ENCODE measurements at regions not wholly inside any gene's neighbourhood (a gene's known extent, or its start where the extent isn't known, plus 50 kb on each side); places are given as distances from the start of the nearest gene placed in this dataset.

GRCh38 chr14:99058542-99058941, 213.5 kb downstream of the BCL11B start:
- peaks cover 0 to 3% (median under 1%) of the 10 kb centered on the region in 3 donors for H3K9me3 ChIP-seq (ENCODE audit: control insufficient read depth in 3 of 3, low read length in 3 of 3)

DNA sequence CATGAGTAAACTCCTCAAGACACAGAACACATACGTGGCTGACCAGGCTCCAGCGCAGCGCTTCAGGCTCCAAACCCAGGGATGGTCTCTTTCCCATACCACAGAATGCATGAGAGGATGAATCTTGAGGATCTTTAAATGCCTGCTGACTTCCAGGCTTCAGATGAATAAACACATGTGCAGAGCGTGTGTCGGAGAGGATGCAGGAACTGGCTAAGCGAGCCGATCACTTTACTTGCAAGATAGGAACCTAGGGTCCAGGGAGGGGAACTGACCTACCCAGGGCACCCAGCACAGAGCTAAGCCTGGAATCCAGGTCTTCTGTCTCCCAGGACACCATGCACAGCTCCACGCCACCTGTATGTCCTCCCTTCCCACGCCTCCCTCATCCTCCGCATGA, 209.8 kb downstream of the BCL11B start:
- Histone ChIP-seq H3K9me3 (ENCODE audit: control insufficient read depth in 3 of 3, low read length in 3 of 3) (no peaks in the 10 kb centered on the region), H3K9ac (ENCODE audit: low read depth in 1 of 3, low read length in 3 of 3) (no peak overlapping the region), H3K4me1 (ENCODE audit: control insufficient read depth in 3 of 3, insufficient read depth in 3 of 3, low read length in 3 of 3) (no peaks in the 10 kb centered on the region), H3K27me3 (ENCODE audit: control insufficient read depth in 3 of 3, insufficient read depth in 3 of 3, low read length in 3 of 3) (peaks cover 0 to 5% (median 0%) of the 10 kb centered on the region in 3 donors), H3K27ac (ENCODE audit: low read depth, low read length) (no peak overlapping the region), H3K4me3 (ENCODE audit: low read length in 3 of 3) (no peak overlapping the region), H3K36me3 (ENCODE audit: control insufficient read depth in 3 of 3, insufficient read depth in 3 of 3, low read length in 3 of 3) (no peaks in the 10 kb centered on the region)

More at GRCh38 chr14:99058542-99058941, 213.5 kb downstream of the BCL11B start:
- Histone ChIP-seq H3K36me3 (ENCODE audit: control insufficient read depth in 3 of 3, insufficient read depth in 3 of 3, low read length in 3 of 3) (no peaks in the 10 kb centered on the region), H3K4me1 (ENCODE audit: control insufficient read depth in 3 of 3, insufficient read depth in 3 of 3, low read length in 3 of 3) (no peaks in the 10 kb centered on the region), H3K4me3 (ENCODE audit: low read length in 3 of 3) (no peak overlapping the region), H3K27ac (ENCODE audit: low read depth, low read length) (no peak overlapping the region), H3K27me3 (ENCODE audit: control insufficient read depth in 3 of 3, insufficient read depth in 3 of 3, low read length in 3 of 3) (peaks cover 0 to 5% (median 0%) of the 10 kb centered on the region in 3 donors), H3K9ac (ENCODE audit: low read depth in 1 of 3, low read length in 3 of 3) (no peak overlapping the region)

- Histone ChIP-seq H3K36me3 (ENCODE audit: control insufficient read depth in 3 of 3, insufficient read depth in 3 of 3, low read length in 3 of 3) (no peaks in the 10 kb centered on the region), H3K27ac (ENCODE audit: low read depth, low read length) (no peak overlapping the region), H3K9ac (ENCODE audit: low read depth in 1 of 3, low read length in 3 of 3) (no peak overlapping the region), H3K4me1 (ENCODE audit: control insufficient read depth in 3 of 3, insufficient read depth in 3 of 3, low read length in 3 of 3) (no peaks in the 10 kb centered on the region), H3K4me3 (ENCODE audit: low read length in 3 of 3) (no peak overlapping the region), H3K9me3 (ENCODE audit: control insufficient read depth in 3 of 3, low read length in 3 of 3) (no peaks in the 10 kb centered on the region), H3K27me3 (ENCODE audit: control insufficient read depth in 3 of 3, insufficient read depth in 3 of 3, low read length in 3 of 3) (peaks cover 0 to 5% (median 0%) of the 10 kb centered on the region in 3 donors)
Observed at GRCh38 chr14:99062772-99063418, 209.1 kb downstream of the BCL11B start.

GRCh38 chr14:99063620-99064225, 208.3 kb downstream of the BCL11B start:
- H3K4me1 ChIP-seq (ENCODE audit: control insufficient read depth in 3 of 3, insufficient read depth in 3 of 3, low read length in 3 of 3) = no peaks in the 10 kb centered on the region
- H3K9me3 ChIP-seq (ENCODE audit: control insufficient read depth in 3 of 3, low read length in 3 of 3) = no peaks in the 10 kb centered on the region
- H3K27me3 ChIP-seq (ENCODE audit: control insufficient read depth in 3 of 3, insufficient read depth in 3 of 3, low read length in 3 of 3) = peaks cover 0 to 5% (median 0%) of the 10 kb centered on the region in 3 donors
- H3K27ac ChIP-seq (ENCODE audit: low read depth, low read length) = no peak overlapping the region
- no peak overlapping the region for H3K4me3 ChIP-seq (ENCODE audit: low read length in 3 of 3)
- no peak overlapping the region for H3K9ac ChIP-seq (ENCODE audit: low read depth in 1 of 3, low read length in 3 of 3)
- no peaks in the 10 kb centered on the region for H3K36me3 ChIP-seq (ENCODE audit: control insufficient read depth in 3 of 3, insufficient read depth in 3 of 3, low read length in 3 of 3)

- Histone ChIP-seq H3K36me3 (ENCODE audit: control insufficient read depth in 3 of 3, insufficient read depth in 3 of 3, low read length in 3 of 3) (no peaks in the 10 kb centered on the region), H3K4me1 (ENCODE audit: control insufficient read depth in 3 of 3, insufficient read depth in 3 of 3, low read length in 3 of 3) (no peaks in the 10 kb centered on the region), H3K4me3 (ENCODE audit: low read length in 3 of 3) (no peak overlapping the region), H3K9me3 (ENCODE audit: control insufficient read depth in 3 of 3, low read length in 3 of 3) (no peaks in the 10 kb centered on the region), H3K27me3 (ENCODE audit: control insufficient read depth in 3 of 3, insufficient read depth in 3 of 3, low read length in 3 of 3) (peaks cover 0 to 5% (median 0%) of the 10 kb centered on the region in 3 donors), H3K9ac (ENCODE audit: low read depth in 1 of 3, low read length in 3 of 3) (no peak overlapping the region), H3K27ac (ENCODE audit: low read depth, low read length) (no peak overlapping the region)
Observed at GRCh38 chr14:99064262-99064954, 207.6 kb downstream of the BCL11B start.

- Histone ChIP-seq H3K27ac (ENCODE audit: low read depth, low read length) (no peak overlapping the region), H3K4me3 (ENCODE audit: low read length in 3 of 3) (no peak overlapping the region), H3K27me3 (ENCODE audit: control insufficient read depth in 3 of 3, insufficient read depth in 3 of 3, low read length in 3 of 3) (peaks cover 0 to 5% (median 0%) of the 10 kb centered on the region in 3 donors), H3K4me1 (ENCODE audit: control insufficient read depth in 3 of 3, insufficient read depth in 3 of 3, low read length in 3 of 3) (no peaks in the 10 kb centered on the region), H3K36me3 (ENCODE audit: control insufficient read depth in 3 of 3, insufficient read depth in 3 of 3, low read length in 3 of 3) (no peaks in the 10 kb centered on the region), H3K9me3 (ENCODE audit: control insufficient read depth in 3 of 3, low read length in 3 of 3) (no peaks in the 10 kb centered on the region), H3K9ac (ENCODE audit: low read depth in 1 of 3, low read length in 3 of 3) (no peak overlapping the region)
Observed at GRCh38 chr14:99065551-99065950, 206.4 kb downstream of the BCL11B start.

DNA sequence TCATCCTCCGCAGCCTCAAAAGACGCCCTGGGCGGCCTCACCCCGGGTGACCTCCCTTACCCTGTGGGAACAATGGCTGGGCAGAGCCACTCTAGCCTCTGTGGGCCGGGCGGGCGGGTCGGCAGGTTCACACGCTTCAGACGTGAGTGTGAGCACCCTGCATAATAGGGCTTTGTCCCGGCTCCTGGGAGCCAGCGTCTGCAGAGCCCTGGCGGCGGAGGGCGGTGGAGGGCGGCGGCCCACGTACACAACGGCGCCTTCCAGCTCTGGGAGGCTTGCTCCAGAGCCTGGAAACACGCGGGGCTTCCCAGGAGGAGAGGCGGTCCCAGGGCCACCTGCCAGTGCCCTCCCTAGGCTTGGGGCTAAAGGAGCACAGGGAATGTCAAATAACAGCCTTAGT, 205.6 kb downstream of the BCL11B start:
- H3K9me3 ChIP-seq (ENCODE audit: control insufficient read depth in 3 of 3, low read length in 3 of 3) = peaks cover 0 to 2% (median 2%) of the 10 kb centered on the region in 3 donors
- no peak overlapping the region for H3K9ac ChIP-seq (ENCODE audit: low read depth in 1 of 3, low read length in 3 of 3)
- H3K4me3 ChIP-seq (ENCODE audit: low read length in 3 of 3) = no peak overlapping the region
- H3K27me3 ChIP-seq (ENCODE audit: control insufficient read depth in 3 of 3, insufficient read depth in 3 of 3, low read length in 3 of 3) = peaks cover 0 to 5% (median 0%) of the 10 kb centered on the region in 3 donors
- H3K36me3 ChIP-seq (ENCODE audit: control insufficient read depth in 3 of 3, insufficient read depth in 3 of 3, low read length in 3 of 3) = no peaks in the 10 kb centered on the region
- no peaks in the 10 kb centered on the region for H3K4me1 ChIP-seq (ENCODE audit: control insufficient read depth in 3 of 3, insufficient read depth in 3 of 3, low read length in 3 of 3)
- H3K27ac ChIP-seq (ENCODE audit: low read depth, low read length) = no peak overlapping the region

GRCh38 chr14:99067141-99067920, 204.7 kb downstream of the BCL11B start:
- Histone ChIP-seq H3K27ac (ENCODE audit: low read depth, low read length) (no peak overlapping the region), H3K27me3 (ENCODE audit: control insufficient read depth in 3 of 3, insufficient read depth in 3 of 3, low read length in 3 of 3) (peaks cover 0 to 2% (median 1%) of the 10 kb centered on the region in 3 donors), H3K9ac (ENCODE audit: low read depth in 1 of 3, low read length in 3 of 3) (no peak overlapping the region), H3K36me3 (ENCODE audit: control insufficient read depth in 3 of 3, insufficient read depth in 3 of 3, low read length in 3 of 3) (no peaks in the 10 kb centered on the region), H3K9me3 (ENCODE audit: control insufficient read depth in 3 of 3, low read length in 3 of 3) (peaks cover 0 to 4% (median 2%) of the 10 kb centered on the region in 3 donors), H3K4me1 (ENCODE audit: control insufficient read depth in 3 of 3, insufficient read depth in 3 of 3, low read length in 3 of 3) (no peaks in the 10 kb centered on the region), H3K4me3 (ENCODE audit: low read length in 3 of 3) (no peak overlapping the region)

DNA sequence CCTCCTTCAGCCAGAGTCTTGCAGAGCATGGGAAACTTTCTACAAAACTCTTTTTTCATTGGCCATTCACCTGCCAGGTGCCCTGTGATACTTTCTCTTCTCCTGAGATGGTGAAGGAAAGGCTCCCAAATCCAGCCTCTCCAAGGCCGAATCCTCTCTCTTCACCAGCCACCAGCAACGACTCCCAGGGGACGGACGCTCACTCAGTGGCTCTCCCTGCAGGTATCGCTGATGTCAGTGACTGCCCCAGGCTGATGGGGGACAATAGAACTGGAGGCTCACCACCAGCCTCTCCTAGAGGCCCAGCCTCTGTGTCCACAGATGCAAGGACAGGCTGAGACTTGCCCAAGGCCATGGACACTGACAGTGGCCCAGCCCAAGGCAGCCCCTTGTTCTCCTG, 204.1 kb downstream of the BCL11B start:
- Histone ChIP-seq H3K27me3 (ENCODE audit: control insufficient read depth in 3 of 3, insufficient read depth in 3 of 3, low read length in 3 of 3) (peaks cover 0 to 5% (median 0%) of the 10 kb centered on the region in 3 donors), H3K9me3 (ENCODE audit: control insufficient read depth in 3 of 3, low read length in 3 of 3) (peaks cover 0 to 4% (median 2%) of the 10 kb centered on the region in 3 donors)

More for the DNA sequence above, 204.1 kb downstream of the BCL11B start:
- Histone ChIP-seq H3K9ac (ENCODE audit: low read depth in 1 of 3, low read length in 3 of 3) (no peak overlapping the region), H3K36me3 (ENCODE audit: control insufficient read depth in 3 of 3, insufficient read depth in 3 of 3, low read length in 3 of 3) (no peaks in the 10 kb centered on the region), H3K4me3 (ENCODE audit: low read length in 3 of 3) (no peak overlapping the region), H3K4me1 (ENCODE audit: control insufficient read depth in 3 of 3, insufficient read depth in 3 of 3, low read length in 3 of 3) (no peaks in the 10 kb centered on the region), H3K27ac (ENCODE audit: low read depth, low read length) (no peak overlapping the region)

Data from skeletal muscle tissue (tissue), 3 donors.